Stimulated activated naive B cell treated with anti-CD40 and anti-IgM and Interleukin-4, amounts not matched to agents 10 μg/mL and 1 μg/mL and 100 μg/mL, for 72 hours (primary cell): ENCODE measurements at regions not wholly inside any gene's neighbourhood (a gene's known extent, or its start where the extent isn't known, plus 50 kb on each side); places are given as distances from the start of the nearest gene placed in this dataset.

Experiments
- ATAC-seq, 2 donors: fragments of 150-1000 bp; cut with Tn5 transposase; replicated peaks; 2 replicates each; pipeline ENCODE4 v1.10.0; 2021; ENCODE audit warnings: moderate library complexity in 1 of 2
- DNase-seq: peaks from one replicate; pipeline ENCODE4 v3.0.0; 2021
- H3K27ac Mint-ChIP-seq: one replicate; pipeline ENCODE4 v1.8.0; 2022; ENCODE audit warnings: mild to moderate bottlenecking, mixed read lengths
- H3K27me3 Mint-ChIP-seq, 2 donors: one replicate each; pipeline ENCODE4 v1.8.0; 2022; ENCODE audit warnings: mixed read lengths in 2 of 2
- H3K36me3 Mint-ChIP-seq, 2 donors: one replicate each; pipeline ENCODE4 v1.8.0; 2022; ENCODE audit warnings: mixed read lengths in 2 of 2, mild to moderate bottlenecking in 1 of 2
- H3K4me1 Mint-ChIP-seq, 2 donors: one replicate each; pipeline ENCODE4 v1.8.0; 2022; ENCODE audit warnings: mixed read lengths in 2 of 2, mild to moderate bottlenecking in 1 of 2
- H3K4me3 Mint-ChIP-seq, 2 donors: one replicate each; pipeline ENCODE4 v1.8.0; 2022; ENCODE audit warnings: mild to moderate bottlenecking in 2 of 2, mixed read lengths in 2 of 2, moderate library complexity in 1 of 2
- H3K9me3 Mint-ChIP-seq, 2 donors: one replicate each; pipeline ENCODE4 v1.8.0; 2022; ENCODE audit warnings: mixed read lengths in 2 of 2, mild to moderate bottlenecking in 1 of 2

DNA sequence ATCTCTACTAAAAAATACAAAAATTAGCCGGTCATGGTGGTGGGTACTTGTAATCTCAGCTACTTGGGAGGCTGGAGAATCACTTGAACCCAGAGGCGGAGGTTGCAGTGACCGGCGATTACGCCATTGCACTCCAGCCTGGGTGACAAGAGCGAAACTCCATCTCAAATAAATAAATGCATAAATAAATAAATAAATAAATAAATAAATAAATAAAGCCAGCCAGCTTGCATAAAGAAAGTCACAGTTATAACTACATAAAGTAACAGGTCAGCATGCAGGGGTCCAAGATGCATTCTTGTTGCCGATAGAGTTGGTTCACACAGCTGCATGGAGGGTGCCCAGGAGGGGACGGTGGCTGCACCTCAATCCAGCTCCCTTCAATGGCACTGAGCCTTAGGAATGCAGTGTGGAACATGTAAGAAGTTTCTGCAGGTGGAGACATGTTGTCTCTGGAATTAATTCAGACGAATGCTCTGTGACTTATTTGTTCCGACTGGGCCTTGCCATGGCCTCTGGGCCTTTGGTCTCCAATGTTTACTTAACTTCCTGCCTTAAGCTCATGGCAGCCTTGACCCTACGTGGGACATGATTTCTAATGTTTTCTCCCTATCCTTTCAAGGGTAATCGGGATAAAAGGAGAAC, 159.6 kb upstream of the PRKCQ start:
- no peak for ATAC-seq
- Mint-ChIP-seq H3K36me3 (no peaks in the 10 kb centered on the region), H3K4me1 (peaks cover 0 to 4% of the 10 kb centered on the region in 2 donors), H3K4me3 (no peak overlapping the region), H3K9me3 (no peaks in the 10 kb centered on the region), H3K27ac (no peak overlapping the region), H3K27me3 (peaks cover 20 to 44% of the 10 kb centered on the region in 2 donors)
- DNase-seq, result no peak

DNA sequence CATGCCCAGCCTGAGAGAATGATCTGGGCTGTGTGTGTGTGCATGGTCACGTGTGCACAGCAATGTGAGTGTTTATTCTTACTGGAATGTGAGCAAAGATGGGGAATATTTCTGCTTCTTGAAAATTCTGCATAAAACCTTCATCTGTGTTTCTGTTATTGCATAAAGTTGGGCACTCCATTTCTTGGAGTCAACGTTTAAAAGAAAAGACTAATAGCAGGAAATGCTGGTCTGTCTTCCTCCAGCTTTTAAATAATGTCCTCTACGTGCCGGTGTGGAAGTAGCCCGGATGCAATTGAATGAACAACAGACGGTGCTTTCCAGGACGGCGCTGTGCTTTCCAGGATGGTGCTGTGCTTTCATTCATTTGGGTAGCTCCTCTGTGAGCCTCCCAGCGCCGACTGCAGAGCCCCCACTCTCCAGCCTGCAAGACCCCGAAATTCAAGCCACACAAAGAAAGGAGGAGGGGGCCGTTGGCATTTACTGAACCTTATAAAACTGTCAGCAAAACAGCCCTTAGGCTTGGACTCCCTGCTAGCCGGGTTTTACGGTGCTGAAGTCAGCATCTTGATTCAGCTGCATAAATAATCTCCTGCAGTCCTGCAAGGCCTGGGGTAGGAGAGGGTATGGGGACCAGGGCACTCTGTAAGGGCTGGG, 158.2 kb upstream of the PRKCQ start:
- H3K27me3 Mint-ChIP-seq, result peaks cover 31 to 56% of the 10 kb centered on the region in 2 donors

DNA sequence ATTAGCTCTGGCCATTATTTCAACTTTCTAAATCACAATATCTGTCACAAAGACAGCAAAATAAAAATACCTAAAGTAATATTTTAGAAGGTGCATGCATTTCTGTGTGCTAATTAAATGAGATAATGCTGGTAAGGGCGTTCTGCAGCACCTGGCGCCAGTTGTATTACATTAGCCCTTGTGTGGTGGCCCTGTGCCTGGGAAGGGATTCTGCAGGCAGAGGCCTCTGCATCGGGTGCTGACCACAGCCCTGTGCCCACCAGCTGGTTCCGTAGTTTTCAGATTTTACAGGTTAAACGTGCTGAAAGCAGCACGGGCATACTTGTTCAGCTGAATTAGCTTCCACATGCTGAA, 157.7 kb upstream of the PRKCQ start:
- no peaks in the 10 kb centered on the region for H3K36me3 Mint-ChIP-seq
- peaks cover 0 to 4% of the 10 kb centered on the region in 2 donors for H3K4me1 Mint-ChIP-seq
- no peaks in the 10 kb centered on the region for H3K9me3 Mint-ChIP-seq
- DNase-seq (no peak), ATAC-seq (no peak)
- H3K4me3 Mint-ChIP-seq, result no peak overlapping the region
- peaks cover 36 to 56% of the 10 kb centered on the region in 2 donors for H3K27me3 Mint-ChIP-seq
- no peak overlapping the region for H3K27ac Mint-ChIP-seq

More for the DNA sequence above, 158.2 kb upstream of the PRKCQ start:
- no peaks in the 10 kb centered on the region for H3K9me3 Mint-ChIP-seq
- DNase-seq (no peak), ATAC-seq (peak in 1 of 2 donors; percentile 54)
- peaks cover 0 to 4% of the 10 kb centered on the region in 2 donors for H3K4me1 Mint-ChIP-seq
- H3K27ac Mint-ChIP-seq, result no peak overlapping the region
- no peak overlapping the region for H3K4me3 Mint-ChIP-seq
- no peaks in the 10 kb centered on the region for H3K36me3 Mint-ChIP-seq

DNA sequence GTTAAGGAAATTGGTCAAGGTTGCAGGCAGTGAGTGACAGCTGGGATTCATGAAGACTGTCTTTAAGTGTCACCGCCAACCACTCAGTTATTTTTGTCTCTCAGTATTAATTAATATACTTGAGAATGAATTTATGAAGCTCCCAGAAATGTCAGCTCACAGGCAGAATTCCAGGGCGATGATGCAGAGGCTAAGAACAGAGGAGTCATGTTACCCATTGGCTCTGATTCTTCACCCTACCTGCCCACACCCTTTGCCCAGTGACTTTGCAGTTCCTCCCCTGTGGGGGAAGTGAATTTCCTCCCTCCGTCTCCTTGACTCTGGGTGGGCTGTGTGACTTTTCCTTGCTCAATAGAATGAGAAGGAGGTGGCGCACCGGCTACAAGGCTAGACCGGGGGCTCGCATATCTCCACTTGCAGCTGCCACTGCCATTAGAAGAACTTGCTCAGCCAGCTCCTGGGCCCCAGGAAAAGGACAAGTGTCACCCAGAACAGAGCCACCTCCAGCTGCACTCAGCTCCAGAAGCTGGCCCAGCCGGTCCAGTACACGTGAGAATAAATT, 157.1 kb upstream of the PRKCQ start:
- no peaks in the 10 kb centered on the region for H3K36me3 Mint-ChIP-seq
- no peaks in the 10 kb centered on the region for H3K9me3 Mint-ChIP-seq
- peaks cover 37 to 52% of the 10 kb centered on the region in 2 donors for H3K27me3 Mint-ChIP-seq
- no peak for DNase-seq
- no peak overlapping the region for H3K27ac Mint-ChIP-seq
- no peak overlapping the region for H3K4me3 Mint-ChIP-seq
- no peak for ATAC-seq
- H3K4me1 Mint-ChIP-seq, result peaks cover 0 to 4% of the 10 kb centered on the region in 2 donors

DNA sequence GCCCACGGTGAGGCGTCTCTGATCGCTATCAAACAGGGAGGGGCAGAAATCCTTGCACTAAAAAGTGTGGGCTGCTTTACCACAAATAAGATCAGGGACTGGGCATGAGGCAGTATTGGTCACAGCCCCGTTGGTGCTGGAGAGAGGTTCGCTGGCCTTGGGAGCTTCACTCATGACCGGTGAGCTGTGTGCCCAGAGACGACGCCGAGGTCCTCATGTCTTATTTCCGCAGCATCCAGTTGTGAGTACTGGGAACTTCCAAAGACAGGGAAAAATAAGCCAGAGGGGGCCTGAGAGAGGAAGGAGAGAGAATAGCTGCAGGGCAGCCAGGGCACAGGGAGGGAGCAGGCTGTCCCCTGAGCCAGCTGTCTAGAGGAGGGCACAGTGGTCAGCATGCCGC, 154.2 kb upstream of the PRKCQ start:
- Mint-ChIP-seq H3K4me3 (no peak overlapping the region), H3K36me3 (no peaks in the 10 kb centered on the region), H3K4me1 (peaks cover 0 to 6% of the 10 kb centered on the region in 2 donors), H3K27me3 (peaks cover 49 to 66% of the 10 kb centered on the region in 2 donors), H3K9me3 (no peaks in the 10 kb centered on the region), H3K27ac (no peak overlapping the region)
- ATAC-seq (no peak), DNase-seq (no peak)

DNA sequence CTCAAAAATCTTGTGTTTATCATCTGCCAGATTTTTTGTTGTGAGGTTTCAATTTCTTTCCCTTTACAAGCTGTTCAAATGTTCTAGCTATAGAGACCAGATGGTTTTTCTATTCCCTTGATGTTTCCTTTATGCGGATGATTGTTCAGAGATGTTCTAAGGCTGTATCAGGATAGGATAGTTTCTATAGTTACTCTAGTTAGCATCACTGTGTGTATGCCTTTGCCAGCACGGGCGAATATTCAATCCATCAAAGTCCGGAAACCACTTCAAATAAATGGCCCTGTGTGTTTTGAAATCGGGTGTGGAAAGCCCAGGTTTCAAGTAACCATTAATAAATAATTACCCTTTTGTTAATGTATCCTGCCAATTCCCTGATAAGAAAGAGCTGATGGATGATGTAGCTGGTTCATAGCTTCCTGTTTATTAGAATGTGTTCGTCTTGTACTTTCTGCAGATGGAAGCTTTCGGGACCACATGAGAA, 149.8 kb upstream of the PRKCQ start:
- H3K36me3 Mint-ChIP-seq, result no peaks in the 10 kb centered on the region
- no peaks in the 10 kb centered on the region for H3K9me3 Mint-ChIP-seq
- peaks cover 54 to 70% of the 10 kb centered on the region in 2 donors for H3K27me3 Mint-ChIP-seq
- ATAC-seq, result no peak
- DNase-seq, result no peak
- H3K4me3 Mint-ChIP-seq, result no peak overlapping the region
- H3K4me1 Mint-ChIP-seq, result peaks cover 5 to 10% of the 10 kb centered on the region in 2 donors
- no peak overlapping the region for H3K27ac Mint-ChIP-seq

DNA sequence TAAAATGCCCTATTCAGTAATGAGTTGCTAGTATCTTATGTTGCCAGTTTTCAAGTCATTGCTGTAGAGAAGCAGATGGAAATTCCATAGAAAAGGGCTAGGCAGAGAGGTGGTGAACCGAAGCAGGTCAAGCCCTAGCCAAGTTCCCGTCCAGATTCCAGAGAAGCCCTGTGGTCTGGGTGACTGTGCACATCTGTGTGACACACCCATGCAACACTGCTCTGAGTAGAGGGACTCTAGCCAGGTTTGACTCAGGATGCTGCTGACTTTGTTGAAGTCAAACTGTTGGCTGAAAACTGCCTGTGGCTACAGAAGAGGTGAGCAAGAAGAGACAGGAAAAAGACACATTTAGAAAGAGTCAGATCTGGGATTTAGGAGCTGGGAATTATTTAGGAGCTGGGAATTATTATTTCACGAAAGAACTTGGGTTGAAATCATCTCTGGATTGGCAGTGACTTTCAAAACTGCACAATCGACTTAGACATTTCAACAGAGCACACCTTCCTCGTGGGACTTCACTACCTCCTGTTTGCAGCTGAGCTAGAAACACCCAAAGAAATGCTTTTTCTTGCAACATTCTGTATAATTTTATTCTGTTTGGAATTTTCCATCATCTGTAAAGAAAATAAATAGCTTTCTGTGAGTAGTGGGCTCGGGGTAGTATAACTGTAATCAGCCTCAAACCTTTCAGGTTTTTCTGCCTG, 149.1 kb upstream of the PRKCQ start:
- peaks cover 5 to 10% of the 10 kb centered on the region in 2 donors for H3K4me1 Mint-ChIP-seq
- H3K36me3 Mint-ChIP-seq, result no peaks in the 10 kb centered on the region
- DNase-seq (peak; percentile 31), ATAC-seq (peak; percentile 90)
- no peak overlapping the region for H3K27ac Mint-ChIP-seq
- peaks cover 0 to 2% of the 10 kb centered on the region in 2 donors for H3K9me3 Mint-ChIP-seq
- peaks cover 57 to 65% of the 10 kb centered on the region in 2 donors for H3K27me3 Mint-ChIP-seq
- H3K4me3 Mint-ChIP-seq, result peak overlapping the region; percentile 5 to 64

DNA sequence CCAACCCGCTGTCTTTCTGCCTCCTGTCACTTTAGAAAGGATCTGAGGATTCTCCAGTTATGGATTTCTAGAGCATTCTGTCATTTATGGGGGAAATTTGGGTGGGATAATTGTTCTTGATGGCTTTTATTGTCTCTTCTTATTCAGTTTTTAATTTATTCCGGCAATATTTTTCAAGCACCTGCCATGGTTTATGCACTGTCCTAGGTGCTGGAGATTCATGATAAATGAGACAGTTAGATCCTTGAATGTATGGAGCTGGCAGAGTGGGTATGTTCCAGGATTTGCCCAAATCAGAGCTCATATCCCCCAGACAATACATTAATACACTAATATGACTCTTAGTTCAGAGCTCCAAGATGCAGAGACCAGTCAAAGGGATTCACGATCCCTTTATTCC, 146.8 kb upstream of the PRKCQ start:
- H3K27me3 Mint-ChIP-seq, result peaks cover 53 to 54% of the 10 kb centered on the region in 2 donors
- H3K27ac Mint-ChIP-seq, result no peak overlapping the region
- peaks cover 8 to 15% of the 10 kb centered on the region in 2 donors for H3K4me1 Mint-ChIP-seq
- no peak for ATAC-seq
- peaks cover 2 to 4% of the 10 kb centered on the region in 2 donors for H3K9me3 Mint-ChIP-seq
- no peaks in the 10 kb centered on the region for H3K36me3 Mint-ChIP-seq
- no peak for DNase-seq
- H3K4me3 Mint-ChIP-seq, result no peak overlapping the region

DNA sequence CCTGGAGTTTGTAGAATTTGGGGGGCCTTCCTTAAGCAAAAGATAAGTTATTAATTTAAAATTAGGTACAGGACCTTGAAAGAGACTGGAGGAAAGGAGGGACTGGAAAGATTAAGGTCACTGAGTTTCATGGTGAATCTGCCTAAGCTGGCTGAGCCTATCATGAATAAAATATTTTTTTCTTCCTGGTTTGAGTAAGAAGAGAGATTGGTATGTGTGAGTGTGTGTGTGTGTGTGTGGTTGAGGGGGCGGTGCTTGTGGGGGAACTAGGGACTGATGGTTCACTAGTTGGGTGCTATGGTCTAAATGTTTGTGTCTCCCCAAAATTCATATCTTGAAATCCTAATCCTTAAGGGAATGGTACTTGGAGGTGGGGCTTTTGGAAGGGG, 142.5 kb upstream of the PRKCQ start:
- no peaks in the 10 kb centered on the region for H3K36me3 Mint-ChIP-seq
- peaks cover 3 to 5% of the 10 kb centered on the region in 2 donors for H3K4me1 Mint-ChIP-seq
- no peak overlapping the region for H3K27ac Mint-ChIP-seq
- ATAC-seq (peak; percentile 42 to 48), DNase-seq (no peak)
- H3K4me3 Mint-ChIP-seq, result no peak overlapping the region
- peaks cover 45 to 51% of the 10 kb centered on the region in 2 donors for H3K27me3 Mint-ChIP-seq
- peaks cover 8 to 11% of the 10 kb centered on the region in 2 donors for H3K9me3 Mint-ChIP-seq

DNA sequence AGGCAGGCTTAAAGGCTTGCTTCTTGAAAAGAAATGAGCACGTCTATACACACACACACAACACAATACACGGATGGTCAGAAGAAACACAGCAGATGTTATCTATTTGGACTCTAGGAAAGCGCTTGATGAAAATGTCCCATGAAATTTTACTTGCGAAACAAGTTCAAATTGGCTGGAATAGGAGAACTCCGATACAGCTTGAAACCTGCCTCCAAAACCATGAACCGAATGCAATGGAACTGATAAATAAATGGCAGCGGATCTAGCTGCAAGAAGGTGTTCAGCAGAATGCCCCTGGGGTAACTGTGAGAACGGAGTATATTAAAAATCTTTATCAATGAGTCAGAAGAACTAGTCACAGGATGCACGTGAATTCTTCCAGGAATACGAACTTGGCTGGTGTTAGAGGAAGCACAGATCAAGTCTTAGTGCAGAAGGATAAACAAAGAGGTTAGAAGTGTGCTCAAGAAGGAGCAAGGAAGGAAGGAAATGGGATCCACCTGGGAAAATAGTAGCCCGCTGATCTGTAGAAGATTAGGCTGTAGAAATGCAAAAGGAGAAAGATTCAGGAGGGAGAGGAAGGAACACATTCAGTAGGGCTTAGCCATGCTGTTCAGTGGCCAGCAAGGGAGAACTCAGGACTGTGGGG, 142.0 kb upstream of the PRKCQ start:
- Mint-ChIP-seq H3K9me3 (peaks cover 8 to 11% of the 10 kb centered on the region in 2 donors), H3K27me3 (peaks cover 40 to 48% of the 10 kb centered on the region in 2 donors)
- no peak for ATAC-seq

DNA sequence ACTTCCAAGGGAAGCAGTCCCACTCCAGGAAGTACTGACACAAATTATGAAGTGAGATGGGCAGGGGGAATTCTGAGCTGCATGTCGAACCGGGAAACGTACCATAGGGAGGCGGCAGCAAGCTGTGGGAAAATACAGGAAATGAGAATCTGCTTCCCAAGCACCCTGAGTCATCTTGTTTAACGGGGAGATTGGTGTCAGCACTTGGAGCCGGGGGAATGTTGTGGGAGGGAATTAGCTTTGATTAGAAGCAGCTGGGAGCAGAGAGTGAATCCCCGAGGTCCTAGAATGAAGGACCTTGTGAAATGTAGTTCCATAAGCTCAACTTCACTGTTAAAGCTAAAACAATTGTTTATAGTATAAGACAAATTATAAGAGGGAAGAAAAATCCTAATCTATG, 141.4 kb upstream of the PRKCQ start:
- DNase-seq (no peak), ATAC-seq (no peak)
- Mint-ChIP-seq H3K4me1 (peaks cover 3 to 5% of the 10 kb centered on the region in 2 donors), H3K27ac (no peak overlapping the region), H3K9me3 (peaks cover 8 to 11% of the 10 kb centered on the region in 2 donors), H3K4me3 (no peak overlapping the region), H3K36me3 (no peaks in the 10 kb centered on the region), H3K27me3 (peaks cover 38 to 49% of the 10 kb centered on the region in 2 donors)

More for the DNA sequence above, 142.0 kb upstream of the PRKCQ start:
- DNase-seq, result no peak
- Mint-ChIP-seq H3K27ac (no peak overlapping the region), H3K4me1 (peaks cover 3 to 5% of the 10 kb centered on the region in 2 donors), H3K36me3 (no peaks in the 10 kb centered on the region), H3K4me3 (no peak overlapping the region)

DNA sequence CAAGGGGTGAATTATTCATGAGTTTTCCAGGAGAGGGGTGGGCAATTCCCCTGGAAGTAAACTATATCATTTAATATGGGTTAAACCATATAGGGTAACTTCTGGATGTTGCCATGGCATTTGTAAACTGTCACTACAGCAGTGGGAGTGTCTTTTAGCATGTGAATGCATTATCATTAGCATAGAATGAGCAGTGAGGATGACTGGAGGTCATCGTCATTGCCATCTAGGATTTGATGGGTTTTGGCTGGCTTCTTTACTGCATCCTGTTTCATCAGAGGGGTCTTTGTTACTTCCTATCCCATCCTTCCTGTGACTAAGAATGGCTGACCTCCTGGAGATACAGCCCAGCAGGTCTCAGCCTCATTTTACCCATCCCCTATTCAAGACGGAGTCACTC, 139.5 kb upstream of the PRKCQ start:
- H3K36me3 Mint-ChIP-seq, result no peaks in the 10 kb centered on the region
- peaks cover 44 to 50% of the 10 kb centered on the region in 2 donors for H3K27me3 Mint-ChIP-seq
- H3K4me3 Mint-ChIP-seq, result no peak overlapping the region
- ATAC-seq, result no peak
- H3K27ac Mint-ChIP-seq, result no peak overlapping the region
- peaks cover 3 to 5% of the 10 kb centered on the region in 2 donors for H3K4me1 Mint-ChIP-seq
- no peak for DNase-seq
- H3K9me3 Mint-ChIP-seq, result peaks cover 8 to 11% of the 10 kb centered on the region in 2 donors

DNA sequence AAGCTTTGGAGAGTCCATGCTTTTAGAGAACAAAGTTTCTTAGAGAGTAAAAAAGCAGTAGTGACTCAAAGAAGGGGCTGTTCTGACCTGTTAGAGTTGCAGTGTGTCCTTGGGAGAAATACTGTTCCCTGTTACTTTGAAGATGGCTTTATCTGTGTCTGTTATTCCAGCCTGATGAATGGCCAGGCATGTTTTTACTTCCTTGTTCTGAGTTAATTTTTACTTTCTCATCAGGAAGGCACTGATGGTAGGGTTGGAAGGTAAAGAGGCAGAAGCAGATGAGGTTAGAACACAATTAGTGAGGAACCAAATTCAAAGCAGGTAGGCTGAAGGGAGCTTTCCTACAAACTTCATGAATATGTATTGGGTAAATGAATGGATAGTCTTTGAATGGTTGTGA, 138.5 kb upstream of the PRKCQ start:
- peaks cover 8% of the 10 kb centered on the region in 2 donors for H3K9me3 Mint-ChIP-seq
- H3K27me3 Mint-ChIP-seq, result peaks cover 48 to 49% of the 10 kb centered on the region in 2 donors
- ATAC-seq (no peak), DNase-seq (no peak)
- H3K27ac Mint-ChIP-seq, result no peak overlapping the region
- no peak overlapping the region for H3K4me3 Mint-ChIP-seq
- H3K4me1 Mint-ChIP-seq, result peaks cover 3 to 5% of the 10 kb centered on the region in 2 donors
- no peaks in the 10 kb centered on the region for H3K36me3 Mint-ChIP-seq

DNA sequence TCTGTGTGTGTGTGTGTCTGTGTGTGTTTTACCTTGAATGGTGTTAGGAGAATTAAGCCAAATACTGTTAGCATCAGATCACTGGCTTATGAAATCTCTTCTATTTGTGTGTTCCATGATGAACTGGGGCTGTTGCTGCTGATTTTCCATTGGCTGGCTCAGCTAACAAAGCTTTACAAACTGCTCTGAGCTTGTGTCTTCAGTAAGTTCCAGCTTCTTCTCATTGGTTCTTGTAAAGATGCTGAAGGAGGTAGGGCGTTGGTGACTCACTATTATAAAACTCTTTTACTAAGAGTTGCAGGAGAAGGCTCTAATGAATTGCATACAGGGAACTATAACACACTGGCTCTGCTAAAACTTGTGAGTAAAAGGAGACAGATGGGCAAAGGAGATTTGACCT, 136.4 kb upstream of the PRKCQ start:
- H3K9me3 Mint-ChIP-seq, result peaks cover 6 to 8% of the 10 kb centered on the region in 2 donors
- H3K27me3 Mint-ChIP-seq, result peaks cover 50 to 58% of the 10 kb centered on the region in 2 donors
- H3K4me1 Mint-ChIP-seq, result no peaks in the 10 kb centered on the region
- no peak overlapping the region for H3K27ac Mint-ChIP-seq
- no peak for DNase-seq
- no peak for ATAC-seq
- no peaks in the 10 kb centered on the region for H3K36me3 Mint-ChIP-seq
- H3K4me3 Mint-ChIP-seq, result no peak overlapping the region
